ENCODE measurements at regions not wholly inside any gene's neighbourhood (a gene's known extent, or its start where the extent isn't known, plus 50 kb on each side); places are given as distances from the start of the nearest gene placed in this dataset.
A peak's percentile ranks its signal among the peaks of the same experiment; 100 is the strongest.

DNA sequence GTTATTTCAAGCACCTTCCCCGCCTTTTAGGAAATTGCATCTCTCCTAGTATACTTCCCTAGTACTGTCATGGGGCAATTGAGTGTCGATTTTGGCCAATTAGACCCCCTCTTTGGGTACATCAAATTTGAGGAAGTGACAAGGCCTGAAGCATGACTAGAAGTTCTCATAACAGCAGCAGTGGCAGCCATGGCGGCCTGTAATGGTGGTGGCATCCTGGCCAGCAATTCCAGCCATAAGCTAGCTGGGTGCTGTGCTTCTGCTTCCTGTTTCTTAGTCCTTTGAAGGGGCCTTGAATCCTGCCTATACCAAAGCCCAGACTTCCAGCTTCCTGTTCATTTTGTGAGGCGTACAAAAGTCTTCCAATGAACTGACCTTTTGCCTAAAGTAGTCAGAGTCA is 523.1 kb downstream of the PLCL1 start:
- Mint-ChIP-seq H3K36me3 (no peaks in the 10 kb centered on the region), H3K4me3 (no peak overlapping the region), H3K27me3 (peaks cover 41% of the 10 kb centered on the region), H3K27ac (no peak overlapping the region), H3K9me3 (ENCODE audit: low read depth) (no peaks in the 10 kb centered on the region), H3K4me1 (peaks cover 24% of the 10 kb centered on the region)
- CTCF ChIA-PET: interaction anchor here (1.2 kb wide), 1 partner anchor 18 kb away, joined by 3 read pairs; no protein-coding TSS in a partner anchor
- no peak for DNase-seq
- no peak for ATAC-seq

GRCh38 chr2:198326431-198326830 is 522.0 kb downstream of the PLCL1 start:
- Mint-ChIP-seq H3K4me1 (peaks cover 24% of the 10 kb centered on the region), H3K36me3 (no peaks in the 10 kb centered on the region), H3K27ac (no peak overlapping the region), H3K4me3 (no peak overlapping the region), H3K9me3 (ENCODE audit: low read depth) (no peaks in the 10 kb centered on the region), H3K27me3 (peaks cover 44% of the 10 kb centered on the region)
- CTCF ChIA-PET: interaction anchor here (1.1 kb wide), 1 partner anchor 17 kb away, joined by 3 read pairs; no protein-coding TSS in a partner anchor
- ATAC-seq: peak; percentile 86
- DNase-seq: no peak

GRCh38 chr2:198325359-198325758 is 521.0 kb downstream of the PLCL1 start:
- Mint-ChIP-seq H3K4me1 (peaks cover 24% of the 10 kb centered on the region), H3K9me3 (ENCODE audit: low read depth) (no peaks in the 10 kb centered on the region), H3K4me3 (no peak overlapping the region), H3K27ac (no peak overlapping the region), H3K27me3 (peaks cover 47% of the 10 kb centered on the region), H3K36me3 (no peaks in the 10 kb centered on the region)
- DNase-seq (no peak), ATAC-seq (no peak)
- CTCF ChIA-PET: interaction anchor here (1.1 kb wide), 1 partner anchor 16 kb away, joined by 3 read pairs; no protein-coding TSS in a partner anchor

GRCh38 chr2:198324071-198324470 is 519.7 kb downstream of the PLCL1 start:
- H3K4me1 Mint-ChIP-seq: peaks cover 24% of the 10 kb centered on the region
- ATAC-seq: no peak
- no peak for DNase-seq
- H3K36me3 Mint-ChIP-seq: no peaks in the 10 kb centered on the region
- peaks cover 47% of the 10 kb centered on the region for H3K27me3 Mint-ChIP-seq
- CTCF ChIA-PET: interaction anchor here (1.5 kb wide), 1 partner anchor 15 kb away, joined by 3 read pairs; no protein-coding TSS in a partner anchor
- H3K4me3 Mint-ChIP-seq: no peak overlapping the region
- H3K9me3 Mint-ChIP-seq (ENCODE audit: low read depth): no peaks in the 10 kb centered on the region
- H3K27ac Mint-ChIP-seq: no peak overlapping the region

DNA sequence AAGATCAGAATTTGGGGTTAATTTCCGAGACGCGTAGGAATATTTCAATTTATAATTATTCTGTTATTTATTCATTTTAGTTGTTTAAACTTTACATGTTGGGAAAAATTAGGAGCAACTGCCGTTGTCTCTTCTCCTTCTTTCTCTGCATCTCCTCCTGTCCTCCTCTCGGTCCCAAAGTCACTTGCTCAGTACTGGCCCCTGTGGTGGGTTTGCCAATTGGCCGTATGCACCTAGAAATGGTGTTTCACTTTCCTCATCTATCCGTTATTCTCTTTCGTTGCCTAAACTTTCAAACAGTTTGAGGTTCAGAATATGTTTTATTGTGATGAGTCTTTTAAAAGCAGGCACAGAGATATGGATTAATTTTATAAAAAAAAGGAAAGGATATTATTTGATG is 517.9 kb downstream of the PLCL1 start:
- CTCF ChIA-PET: no interaction called here

GRCh38 chr2:198321522-198322088 is 517.2 kb downstream of the PLCL1 start:
- DNase-seq (no peak), ATAC-seq (no peak)
- Mint-ChIP-seq H3K4me3 (no peak overlapping the region), H3K36me3 (no peaks in the 10 kb centered on the region), H3K27ac (no peak overlapping the region), H3K9me3 (ENCODE audit: low read depth) (no peaks in the 10 kb centered on the region), H3K4me1 (peaks cover 13% of the 10 kb centered on the region), H3K27me3 (peaks cover 55% of the 10 kb centered on the region)
- CTCF ChIA-PET: no interaction called here

More for the DNA sequence above, 517.9 kb downstream of the PLCL1 start:
- Mint-ChIP-seq H3K27me3 (peaks cover 50% of the 10 kb centered on the region), H3K4me3 (no peak overlapping the region), H3K9me3 (ENCODE audit: low read depth) (no peaks in the 10 kb centered on the region), H3K27ac (no peak overlapping the region), H3K36me3 (no peaks in the 10 kb centered on the region), H3K4me1 (peaks cover 19% of the 10 kb centered on the region)
- ATAC-seq (no peak), DNase-seq (no peak)

DNA sequence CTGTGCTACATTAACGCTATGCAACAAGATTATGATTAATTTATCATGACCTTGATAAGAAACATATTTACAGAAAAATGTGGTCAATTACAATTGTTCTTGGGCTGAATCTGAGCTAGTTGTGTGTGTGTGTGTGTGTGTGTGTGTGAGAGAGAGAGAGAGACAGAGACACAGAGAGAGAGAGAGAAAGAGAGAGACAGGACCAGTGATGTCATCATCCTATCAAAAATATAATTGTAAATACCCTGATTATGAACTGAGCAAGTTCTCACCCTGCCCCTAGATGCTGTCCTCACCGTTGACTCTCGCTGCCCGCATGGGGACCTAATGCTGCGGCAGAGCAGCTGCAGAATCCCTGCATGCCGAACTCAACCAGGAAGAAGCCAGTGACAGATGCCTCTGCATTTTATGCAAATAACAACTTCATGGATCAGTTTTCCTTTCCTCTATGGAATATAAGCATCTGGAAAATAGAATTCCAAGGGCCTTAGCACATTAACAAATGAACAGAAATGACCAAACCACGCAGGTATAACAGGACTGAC is 512.5 kb downstream of the PLCL1 start:
- CTCF ChIA-PET: no interaction called here
- Mint-ChIP-seq H3K4me1 (no peaks in the 10 kb centered on the region), H3K9me3 (ENCODE audit: low read depth) (no peaks in the 10 kb centered on the region), H3K27ac (no peak overlapping the region), H3K27me3 (peaks cover 70% of the 10 kb centered on the region), H3K4me3 (no peak overlapping the region), H3K36me3 (no peaks in the 10 kb centered on the region)
- DNase-seq: no peak
- no peak for ATAC-seq

- ATAC-seq (no peak), DNase-seq (no peak)
- Mint-ChIP-seq H3K4me1 (no peaks in the 10 kb centered on the region), H3K9me3 (ENCODE audit: low read depth) (no peaks in the 10 kb centered on the region), H3K27ac (no peak overlapping the region), H3K4me3 (no peak overlapping the region), H3K36me3 (no peaks in the 10 kb centered on the region), H3K27me3 (peaks cover 68% of the 10 kb centered on the region)
- CTCF ChIA-PET: interaction anchor here (1.4 kb wide), 1 partner anchor 1424 kb away, joined by 4 read pairs; no protein-coding TSS in a partner anchor
Measured at GRCh38 chr2:198315791-198316630, 511.6 kb downstream of the PLCL1 start.

- peaks cover 60% of the 10 kb centered on the region for H3K27me3 Mint-ChIP-seq
- no peaks in the 10 kb centered on the region for H3K9me3 Mint-ChIP-seq (ENCODE audit: low read depth)
- no peak overlapping the region for H3K27ac Mint-ChIP-seq
- no peaks in the 10 kb centered on the region for H3K4me1 Mint-ChIP-seq
- DNase-seq (no peak), ATAC-seq (peak; percentile 45)
- no peaks in the 10 kb centered on the region for H3K36me3 Mint-ChIP-seq
- CTCF ChIA-PET: interaction anchor here (0.7 to 1.4 kb wide), 7 partner anchors 54 to 1426 kb away, joined by 3 to 4 read pairs (median 3); no protein-coding TSS in a partner anchor
- H3K4me3 Mint-ChIP-seq: no peak overlapping the region
Measured at GRCh38 chr2:198314559-198315153, 510.3 kb downstream of the PLCL1 start.

DNA sequence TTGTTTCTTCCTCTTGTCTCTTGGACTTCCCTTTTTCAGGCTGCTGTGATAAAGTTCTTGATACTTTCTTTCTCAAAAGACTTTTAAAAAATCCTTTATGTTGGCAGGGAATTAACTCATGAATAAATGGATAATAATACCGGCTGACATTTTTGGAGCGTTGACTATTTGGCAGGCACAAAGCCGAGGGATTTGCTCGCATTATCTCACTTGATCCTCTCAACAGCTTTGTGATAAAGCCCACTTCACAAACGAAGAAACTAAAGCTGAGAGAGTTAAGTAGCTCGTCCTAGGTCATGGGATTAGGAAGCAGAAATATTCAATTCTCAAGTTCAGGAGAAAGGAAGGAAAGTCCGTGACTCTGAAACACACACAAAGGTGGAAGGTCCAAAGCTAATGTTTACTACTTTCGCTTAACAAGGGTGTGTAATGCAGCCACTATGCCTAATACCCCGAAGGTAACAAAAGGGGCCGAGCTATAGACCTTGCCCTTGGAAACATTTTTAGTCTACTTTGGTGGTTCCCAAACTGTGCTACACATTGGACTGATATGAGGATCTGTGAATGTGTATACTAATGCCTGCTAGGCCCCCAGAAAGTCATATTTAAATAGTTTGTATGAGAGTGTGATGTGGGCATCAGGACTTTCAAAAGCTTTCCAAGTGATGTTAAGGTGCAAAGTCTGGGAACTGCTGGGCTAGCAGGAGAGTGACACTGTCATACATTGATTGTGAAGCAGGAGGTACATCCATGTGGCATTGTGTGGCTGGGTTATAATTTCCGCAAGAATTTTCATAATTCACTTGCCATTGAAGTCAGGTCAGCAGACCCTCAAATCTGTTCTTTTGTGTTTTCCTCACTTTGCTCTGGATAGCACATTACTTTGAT is 508.4 kb downstream of the PLCL1 start:
- Mint-ChIP-seq H3K27me3 (peaks cover 54% of the 10 kb centered on the region), H3K36me3 (no peaks in the 10 kb centered on the region), H3K4me3 (no peak overlapping the region), H3K9me3 (ENCODE audit: low read depth) (no peaks in the 10 kb centered on the region), H3K4me1 (no peaks in the 10 kb centered on the region), H3K27ac (no peak overlapping the region)
- no peak for DNase-seq
- CTCF ChIA-PET: interaction anchor here (1.0 to 1.7 kb wide), 3 partner anchors 16 to 67 kb away, joined by 3 to 6 read pairs (median 4); no protein-coding TSS in a partner anchor
- ATAC-seq: no peak

GRCh38 chr2:198311020-198311419 is 506.6 kb downstream of the PLCL1 start:
- Mint-ChIP-seq H3K4me1 (no peaks in the 10 kb centered on the region), H3K36me3 (no peaks in the 10 kb centered on the region), H3K27me3 (peaks cover 42% of the 10 kb centered on the region), H3K9me3 (ENCODE audit: low read depth) (no peaks in the 10 kb centered on the region), H3K27ac (no peak overlapping the region), H3K4me3 (no peak overlapping the region)
- DNase-seq (no peak), ATAC-seq (no peak)
- CTCF ChIA-PET: interaction anchor here (1.2 to 1.6 kb wide), 2 partner anchors 14 to 23 kb away, joined by 4 read pairs; no protein-coding TSS in a partner anchor

- Mint-ChIP-seq H3K4me1 (no peaks in the 10 kb centered on the region), H3K27ac (no peak overlapping the region), H3K4me3 (no peak overlapping the region), H3K36me3 (no peaks in the 10 kb centered on the region), H3K9me3 (ENCODE audit: low read depth) (no peaks in the 10 kb centered on the region), H3K27me3 (peaks cover 32% of the 10 kb centered on the region)
- peak; percentile 23 for ATAC-seq
- DNase-seq: peak; percentile 64
- CTCF ChIA-PET: interaction anchor here (0.6 to 1.6 kb wide), 9 partner anchors 10 to 1179 kb away, joined by 3 to 9 read pairs (median 3); no protein-coding TSS in a partner anchor
Measured at GRCh38 chr2:198309673-198310280, 505.4 kb downstream of the PLCL1 start.
